ENCODE measurements at regions not wholly inside any gene's neighbourhood (a gene's known extent, or its start where the extent isn't known, plus 50 kb on each side); places are given as distances from the start of the nearest gene placed in this dataset.

DNA sequence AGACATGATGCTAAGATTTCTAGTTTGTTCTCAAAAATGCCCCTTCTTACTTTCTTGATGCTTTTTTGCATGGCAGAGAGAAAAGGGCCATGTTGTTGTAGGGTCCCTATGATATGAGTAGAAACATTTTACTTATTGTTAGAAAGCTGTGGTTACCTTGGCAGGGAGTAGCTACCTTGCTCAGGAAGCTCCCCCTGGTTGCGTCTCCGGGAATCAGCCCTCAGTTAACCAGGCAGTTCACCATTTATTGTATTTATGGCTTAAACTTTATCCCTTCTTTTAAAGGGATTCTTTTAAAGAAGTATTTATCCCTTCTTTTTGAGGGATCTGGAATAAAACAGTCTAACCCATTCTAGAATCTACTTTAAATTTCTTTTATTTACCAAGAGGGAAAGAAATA, 113.9 kb upstream of the PROKR2 start:
- Histone ChIP-seq H3K4me1 (ENCODE audit: control insufficient read depth in 2 of 2, insufficient read depth in 1 of 2, low read depth in 1 of 2, low read length in 2 of 2) (no peaks in the 10 kb centered on the region), H3K18ac (ENCODE audit: low read length) (no peak overlapping the region), H3K27ac (replicated peaks; ENCODE audit: low read length) (no peak overlapping the region), H4K8ac (ENCODE audit: low read depth, low read length) (no peak overlapping the region), H3K4me2 (ENCODE audit: insufficient read depth, low read length, poor library complexity, severe bottlenecking) (no peak overlapping the region), H4K91ac (ENCODE audit: low read depth, low read length, poor library complexity) (no peak overlapping the region), H3K4me3 (ENCODE audit: low read length in 2 of 2) (no peak overlapping the region), H2BK120ac (ENCODE audit: low read depth, low read length) (no peak overlapping the region), H3K36me3 (replicated peaks in 1 of 2; ENCODE audit: control insufficient read depth in 2 of 2, insufficient read depth in 2 of 2, low read length in 2 of 2) (no peaks in the 10 kb centered on the region), H2BK5ac (ENCODE audit: low read length) (no peak overlapping the region), H2BK15ac (ENCODE audit: low read length) (no peak overlapping the region), H3K23ac (ENCODE audit: low read depth, low read length, poor library complexity) (no peak overlapping the region), H3K9me3 (replicated peaks in 1 of 2; ENCODE audit: control insufficient read depth in 2 of 2, insufficient read depth in 1 of 2, low read depth in 1 of 2, low read length in 2 of 2) (no peaks in the 10 kb centered on the region), H2AK5ac (ENCODE audit: low read depth, low read length) (no peak overlapping the region), H3K27me3 (ENCODE audit: control insufficient read depth in 3 of 3, insufficient read depth in 3 of 3, low read depth in 1 of 3, low read length in 3 of 3) (peaks cover 0 to 10% (median 0%) of the 10 kb centered on the region in 3 experiments), H3K79me1 (ENCODE audit: low read depth, low read length) (no peaks in the 10 kb centered on the region), H3K14ac (ENCODE audit: low read length) (no peak overlapping the region), H2BK12ac (ENCODE audit: low read length) (no peak overlapping the region), H3K9ac (ENCODE audit: low read depth, low read length, poor library complexity) (no peak overlapping the region), H3K4ac (ENCODE audit: low read length) (no peak overlapping the region), H2AFZ (ENCODE audit: low read length) (no peak overlapping the region)
- WGBS, 2 donors (ENCODE audit: extremely low coverage in 2 of 2, insufficient read length in 2 of 2, insufficient replicate concordance in 1 of 2) = no CpG with 5 or more reads among the region's 2 CpGs
- no peak for DNase-seq (ENCODE audit: low spot score)

DNA sequence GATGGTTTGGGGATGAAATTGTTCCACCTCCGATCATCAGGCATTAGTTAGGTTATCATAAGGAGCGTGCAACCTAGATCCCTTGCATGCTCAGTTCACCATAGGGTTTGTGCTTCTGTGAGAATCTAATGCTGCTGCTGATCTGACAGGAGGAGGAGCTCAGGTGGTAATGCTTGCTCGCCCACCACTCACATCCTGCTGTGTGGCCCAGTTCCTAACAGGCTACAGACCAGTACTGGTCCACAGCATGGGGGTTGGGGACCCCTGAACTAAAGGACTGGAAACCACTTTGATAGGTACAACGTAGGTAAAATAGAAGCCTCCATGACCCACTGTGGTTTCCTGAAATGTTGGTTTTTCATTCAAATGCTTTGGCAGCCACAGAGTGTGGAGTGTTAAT, 109.3 kb upstream of the PROKR2 start:
- Histone ChIP-seq H3K14ac (ENCODE audit: low read length) (no peak overlapping the region), H3K79me1 (ENCODE audit: low read depth, low read length) (no peaks in the 10 kb centered on the region), H3K9ac (ENCODE audit: low read depth, low read length, poor library complexity) (no peak overlapping the region), H3K4me1 (ENCODE audit: control insufficient read depth in 2 of 2, insufficient read depth in 1 of 2, low read depth in 1 of 2, low read length in 2 of 2) (no peaks in the 10 kb centered on the region), H2AFZ (ENCODE audit: low read length) (no peak overlapping the region), H2BK5ac (ENCODE audit: low read length) (no peak overlapping the region), H2BK12ac (ENCODE audit: low read length) (no peak overlapping the region), H3K27ac (replicated peaks; ENCODE audit: low read length) (no peak overlapping the region), H3K18ac (ENCODE audit: low read length) (no peak overlapping the region), H2BK120ac (ENCODE audit: low read depth, low read length) (no peak overlapping the region), H3K4me2 (ENCODE audit: insufficient read depth, low read length, poor library complexity, severe bottlenecking) (no peak overlapping the region), H2AK5ac (ENCODE audit: low read depth, low read length) (no peak overlapping the region), H2BK15ac (ENCODE audit: low read length) (no peak overlapping the region), H4K91ac (ENCODE audit: low read depth, low read length, poor library complexity) (no peak overlapping the region), H3K4me3 (ENCODE audit: low read length in 2 of 2) (no peak overlapping the region), H3K9me3 (replicated peaks in 1 of 2; ENCODE audit: control insufficient read depth in 2 of 2, insufficient read depth in 1 of 2, low read depth in 1 of 2, low read length in 2 of 2) (no peaks in the 10 kb centered on the region), H3K27me3 (ENCODE audit: control insufficient read depth in 3 of 3, insufficient read depth in 3 of 3, low read depth in 1 of 3, low read length in 3 of 3) (no peaks in the 10 kb centered on the region), H3K23ac (ENCODE audit: low read depth, low read length, poor library complexity) (no peak overlapping the region), H3K36me3 (replicated peaks in 1 of 2; ENCODE audit: control insufficient read depth in 2 of 2, insufficient read depth in 2 of 2, low read length in 2 of 2) (no peaks in the 10 kb centered on the region), H4K8ac (ENCODE audit: low read depth, low read length) (no peak overlapping the region), H3K4ac (ENCODE audit: low read length) (no peak overlapping the region)
- no CpG with 5 or more reads among the region's 4 CpGs for WGBS, 2 donors (ENCODE audit: extremely low coverage in 2 of 2, insufficient read length in 2 of 2, insufficient replicate concordance in 1 of 2)
- DNase-seq (ENCODE audit: low spot score) = no peak

DNA sequence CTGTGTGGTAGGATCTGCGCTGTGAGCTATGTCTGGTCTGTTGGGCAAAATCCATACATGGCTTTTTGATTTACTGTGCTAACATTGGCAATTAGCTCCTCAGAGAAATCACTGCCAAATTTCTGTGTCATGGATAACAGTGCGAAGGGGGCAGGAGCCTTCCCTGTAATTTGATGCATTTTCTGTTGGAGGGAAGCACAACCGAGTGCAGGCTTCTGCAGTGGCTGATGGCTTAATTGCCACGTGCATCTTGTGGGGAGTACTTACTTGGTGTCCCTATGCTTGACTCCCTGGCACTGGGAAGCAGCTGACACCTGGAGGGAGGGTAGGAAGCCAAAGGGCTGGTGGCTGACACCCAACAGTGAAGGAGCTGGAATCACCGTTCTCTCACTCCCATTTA, 99.3 kb upstream of the PROKR2 start:
- Histone ChIP-seq H2AFZ (ENCODE audit: low read length) (no peak overlapping the region), H3K23ac (ENCODE audit: low read depth, low read length, poor library complexity) (no peak overlapping the region), H3K4me3 (ENCODE audit: low read length in 2 of 2) (no peak overlapping the region), H3K27ac (replicated peaks; ENCODE audit: low read length) (no peak overlapping the region), H3K36me3 (replicated peaks in 1 of 2; ENCODE audit: control insufficient read depth in 2 of 2, insufficient read depth in 2 of 2, low read length in 2 of 2) (no peaks in the 10 kb centered on the region), H2AK5ac (ENCODE audit: low read depth, low read length) (no peak overlapping the region), H3K4ac (ENCODE audit: low read length) (no peak overlapping the region), H3K4me2 (ENCODE audit: insufficient read depth, low read length, poor library complexity, severe bottlenecking) (no peak overlapping the region), H2BK120ac (ENCODE audit: low read depth, low read length) (no peak overlapping the region), H3K18ac (ENCODE audit: low read length) (no peak overlapping the region), H2BK5ac (ENCODE audit: low read length) (no peak overlapping the region), H4K91ac (ENCODE audit: low read depth, low read length, poor library complexity) (no peak overlapping the region), H3K9me3 (replicated peaks in 1 of 2; ENCODE audit: control insufficient read depth in 2 of 2, insufficient read depth in 1 of 2, low read depth in 1 of 2, low read length in 2 of 2) (no peaks in the 10 kb centered on the region), H2BK15ac (ENCODE audit: low read length) (no peak overlapping the region), H3K4me1 (ENCODE audit: control insufficient read depth in 2 of 2, insufficient read depth in 1 of 2, low read depth in 1 of 2, low read length in 2 of 2) (no peaks in the 10 kb centered on the region), H2BK12ac (ENCODE audit: low read length) (no peak overlapping the region), H3K27me3 (ENCODE audit: control insufficient read depth in 3 of 3, insufficient read depth in 3 of 3, low read depth in 1 of 3, low read length in 3 of 3) (peaks cover 0 to 3% (median 0%) of the 10 kb centered on the region in 3 experiments), H3K14ac (ENCODE audit: low read length) (no peak overlapping the region), H3K79me1 (ENCODE audit: low read depth, low read length) (no peaks in the 10 kb centered on the region), H4K8ac (ENCODE audit: low read depth, low read length) (no peak overlapping the region), H3K9ac (ENCODE audit: low read depth, low read length, poor library complexity) (no peak overlapping the region)
- WGBS, 2 donors (ENCODE audit: extremely low coverage in 2 of 2, insufficient read length in 2 of 2, insufficient replicate concordance in 1 of 2) = no CpG with 5 or more reads among the region's 5 CpGs
- DNase-seq (ENCODE audit: low spot score) = no peak

DNA sequence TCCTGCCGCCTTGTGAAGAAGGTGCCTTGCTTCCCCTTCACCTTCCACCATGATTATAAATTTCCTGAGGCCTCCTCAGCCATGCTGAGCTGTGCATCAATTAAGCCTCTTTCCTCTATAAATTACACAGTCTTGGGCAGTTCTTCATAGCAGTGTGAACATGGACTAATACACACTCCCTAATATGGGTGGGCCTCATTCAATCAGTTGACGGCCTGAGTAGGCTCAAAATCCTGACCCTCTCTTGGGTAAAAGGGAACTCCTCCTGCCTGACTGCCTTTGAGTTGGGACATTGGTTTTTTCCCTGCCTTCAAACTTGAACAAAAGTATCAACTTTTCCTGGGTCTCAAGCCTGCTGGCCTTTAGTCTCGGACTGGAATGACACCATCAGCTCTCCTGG, 96.6 kb upstream of the PROKR2 start:
- no peak overlapping the region for H3K14ac ChIP-seq (ENCODE audit: low read length)
- no peak overlapping the region for H3K23ac ChIP-seq (ENCODE audit: low read depth, low read length, poor library complexity)
- no peak overlapping the region for H2BK12ac ChIP-seq (ENCODE audit: low read length)
- H3K9me3 ChIP-seq (replicated peaks in 1 of 2; ENCODE audit: control insufficient read depth in 2 of 2, insufficient read depth in 1 of 2, low read depth in 1 of 2, low read length in 2 of 2) = no peaks in the 10 kb centered on the region
- H3K27me3 ChIP-seq (ENCODE audit: control insufficient read depth in 3 of 3, insufficient read depth in 3 of 3, low read depth in 1 of 3, low read length in 3 of 3) = peaks cover 0 to 7% (median 0%) of the 10 kb centered on the region in 3 experiments
- H2BK120ac ChIP-seq (ENCODE audit: low read depth, low read length) = no peak overlapping the region
- H3K36me3 ChIP-seq (replicated peaks in 1 of 2; ENCODE audit: control insufficient read depth in 2 of 2, insufficient read depth in 2 of 2, low read length in 2 of 2) = no peaks in the 10 kb centered on the region
- H4K91ac ChIP-seq (ENCODE audit: low read depth, low read length, poor library complexity) = no peak overlapping the region
- DNase-seq (ENCODE audit: low spot score) = no peak
- no peak overlapping the region for H3K9ac ChIP-seq (ENCODE audit: low read depth, low read length, poor library complexity)
- H2AFZ ChIP-seq (ENCODE audit: low read length) = no peak overlapping the region
- H2BK15ac ChIP-seq (ENCODE audit: low read length) = no peak overlapping the region
- H2AK5ac ChIP-seq (ENCODE audit: low read depth, low read length) = no peak overlapping the region
- no CpG with 5 or more reads among the region's 3 CpGs for WGBS, 2 donors (ENCODE audit: extremely low coverage in 2 of 2, insufficient read length in 2 of 2, insufficient replicate concordance in 1 of 2)
- H4K8ac ChIP-seq (ENCODE audit: low read depth, low read length) = no peak overlapping the region
- no peak overlapping the region for H2BK5ac ChIP-seq (ENCODE audit: low read length)
- H3K79me1 ChIP-seq (ENCODE audit: low read depth, low read length) = no peaks in the 10 kb centered on the region
- H3K18ac ChIP-seq (ENCODE audit: low read length) = no peak overlapping the region
- no peak overlapping the region for H3K27ac ChIP-seq (replicated peaks; ENCODE audit: low read length)
- H3K4me3 ChIP-seq (ENCODE audit: low read length in 2 of 2) = no peak overlapping the region
- H3K4ac ChIP-seq (ENCODE audit: low read length) = no peak overlapping the region
- no peaks in the 10 kb centered on the region for H3K4me1 ChIP-seq (ENCODE audit: control insufficient read depth in 2 of 2, insufficient read depth in 1 of 2, low read depth in 1 of 2, low read length in 2 of 2)
- H3K4me2 ChIP-seq (ENCODE audit: insufficient read depth, low read length, poor library complexity, severe bottlenecking) = no peak overlapping the region
